ENCODE measurements at regions not wholly inside any gene's neighbourhood (a gene's known extent, or its start where the extent isn't known, plus 50 kb on each side); places are given as distances from the start of the nearest gene placed in this dataset.
"Not testable (repeated sequence)": the region's sequence is repeated elsewhere in the genome, so short reads cannot be mapped to it uniquely, and the experiment has no call there.

DNA sequence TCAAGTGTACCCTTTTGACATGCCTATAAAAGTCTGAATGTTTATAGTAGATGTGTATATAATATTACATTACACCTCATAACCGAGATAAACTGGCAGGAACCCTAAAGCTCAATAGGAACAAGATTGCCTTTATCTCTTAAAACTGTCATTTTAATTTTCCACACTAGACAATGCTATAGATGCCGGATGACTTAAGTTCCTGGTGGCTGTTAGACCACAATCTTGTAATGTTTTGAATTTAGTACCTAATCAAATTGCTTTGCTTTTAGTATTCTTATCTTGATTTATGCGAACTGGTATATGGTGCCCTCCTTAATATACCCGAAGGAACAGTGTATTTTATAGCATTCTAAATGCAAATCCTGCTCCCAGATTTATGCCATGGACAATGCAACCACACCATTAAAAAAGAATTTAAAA is 1397.0 kb upstream of the ADGRL4 start:
- H3K4me3 ChIP-seq (ENCODE audit: low read depth, low read length), result no peak overlapping the region

DNA sequence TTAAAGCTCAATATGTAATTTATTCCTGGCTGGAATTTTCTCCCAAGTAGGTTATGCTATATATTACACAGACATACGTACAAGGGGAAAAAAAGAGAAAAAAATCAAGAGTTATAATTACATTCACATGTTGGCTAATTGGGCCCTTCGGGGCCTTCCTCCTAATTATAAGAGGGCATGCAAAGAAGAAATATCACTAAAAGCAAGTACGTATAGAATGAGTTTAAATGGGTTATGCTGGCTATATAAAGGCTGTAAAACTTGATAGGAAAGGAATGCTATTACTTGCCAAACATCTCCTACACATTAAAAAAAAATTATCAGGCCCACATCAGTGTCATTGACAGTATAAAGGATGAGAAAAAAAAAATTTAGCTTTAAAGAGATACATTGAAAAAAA is 1396.1 kb upstream of the ADGRL4 start:
- H3K4me3 ChIP-seq (ENCODE audit: low read depth, low read length), result no peak overlapping the region

DNA sequence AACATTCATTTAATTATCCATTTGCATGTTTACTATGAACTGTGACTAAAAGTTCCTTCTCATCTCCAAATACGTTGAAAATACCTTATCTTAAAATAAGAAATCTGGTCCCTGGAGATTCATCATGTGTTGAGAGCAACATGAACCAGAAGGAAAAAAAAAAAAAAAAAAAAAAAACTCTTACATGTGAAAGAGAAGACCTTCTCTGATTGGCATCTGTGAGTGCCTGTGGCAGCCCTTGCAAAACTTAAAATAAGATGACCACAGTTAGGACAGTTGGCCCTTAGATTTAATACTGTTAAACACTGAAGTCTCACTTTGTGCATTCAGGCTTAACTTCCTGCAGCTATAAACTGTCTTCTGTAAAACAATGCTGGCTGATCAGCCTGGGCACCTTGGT is 1395.2 kb upstream of the ADGRL4 start:
- H3K4me3 ChIP-seq (ENCODE audit: low read depth, low read length), result no peak overlapping the region

DNA sequence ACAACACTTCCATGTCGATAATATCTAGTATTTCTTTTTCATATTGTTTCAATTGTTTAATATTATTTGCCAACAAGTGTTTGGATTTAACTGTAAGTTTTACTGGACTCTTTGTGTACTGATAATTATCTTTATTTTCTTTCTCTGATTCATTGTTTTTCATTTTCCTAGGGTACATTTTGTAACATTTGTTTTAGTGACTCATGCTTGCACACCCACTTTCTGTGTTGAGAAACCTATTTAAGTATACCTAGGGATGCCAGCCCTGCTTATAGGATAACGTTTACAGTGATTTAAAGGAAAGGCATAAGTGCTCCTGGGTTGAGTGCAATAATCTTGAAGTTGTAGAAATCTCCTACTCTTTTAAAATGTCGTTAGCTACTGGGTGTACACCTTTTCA is 1386.0 kb upstream of the ADGRL4 start:
- H3K4me3 ChIP-seq (ENCODE audit: low read depth, low read length), result no peak overlapping the region

DNA sequence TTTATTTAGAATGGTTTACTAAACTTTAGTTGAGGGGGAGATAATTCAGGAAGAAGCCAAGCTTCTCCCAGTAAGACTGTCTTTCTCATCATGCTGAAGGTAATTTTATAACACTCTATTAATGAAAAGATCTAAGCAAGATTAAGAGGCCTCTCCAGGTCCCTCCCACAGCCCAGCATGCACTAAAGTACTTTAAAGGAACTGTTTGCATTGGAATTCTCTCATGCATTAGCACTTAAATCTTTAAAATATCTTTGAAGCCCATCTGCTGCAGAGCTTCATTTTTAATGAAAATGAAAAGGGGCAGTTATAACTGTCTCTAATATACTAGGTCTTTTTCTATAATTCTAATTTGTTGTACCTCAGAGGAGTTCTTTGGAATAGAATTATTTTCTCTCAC is 1379.1 kb upstream of the ADGRL4 start:
- no peak overlapping the region for H3K4me3 ChIP-seq (ENCODE audit: low read depth, low read length)

DNA sequence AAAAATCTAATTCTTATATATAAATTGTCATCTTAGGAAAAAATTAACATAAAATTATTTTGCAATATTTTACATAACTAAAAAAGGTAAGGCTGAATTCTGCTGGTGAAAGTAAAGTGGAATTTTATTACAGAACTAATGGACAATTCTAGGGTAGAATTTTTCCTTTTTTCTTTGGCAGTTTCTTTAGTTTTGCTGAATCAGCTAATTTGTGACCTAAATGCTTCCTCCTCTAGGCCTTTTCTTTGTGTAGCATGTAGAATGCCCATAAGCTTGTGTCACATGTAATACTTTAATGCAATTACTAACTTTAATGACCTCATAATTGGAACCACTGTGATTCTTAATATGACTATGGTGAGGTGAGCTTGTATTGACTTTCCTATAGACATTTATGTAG is 1378.4 kb upstream of the ADGRL4 start:
- no peak overlapping the region for H3K4me3 ChIP-seq (ENCODE audit: low read depth, low read length)

DNA sequence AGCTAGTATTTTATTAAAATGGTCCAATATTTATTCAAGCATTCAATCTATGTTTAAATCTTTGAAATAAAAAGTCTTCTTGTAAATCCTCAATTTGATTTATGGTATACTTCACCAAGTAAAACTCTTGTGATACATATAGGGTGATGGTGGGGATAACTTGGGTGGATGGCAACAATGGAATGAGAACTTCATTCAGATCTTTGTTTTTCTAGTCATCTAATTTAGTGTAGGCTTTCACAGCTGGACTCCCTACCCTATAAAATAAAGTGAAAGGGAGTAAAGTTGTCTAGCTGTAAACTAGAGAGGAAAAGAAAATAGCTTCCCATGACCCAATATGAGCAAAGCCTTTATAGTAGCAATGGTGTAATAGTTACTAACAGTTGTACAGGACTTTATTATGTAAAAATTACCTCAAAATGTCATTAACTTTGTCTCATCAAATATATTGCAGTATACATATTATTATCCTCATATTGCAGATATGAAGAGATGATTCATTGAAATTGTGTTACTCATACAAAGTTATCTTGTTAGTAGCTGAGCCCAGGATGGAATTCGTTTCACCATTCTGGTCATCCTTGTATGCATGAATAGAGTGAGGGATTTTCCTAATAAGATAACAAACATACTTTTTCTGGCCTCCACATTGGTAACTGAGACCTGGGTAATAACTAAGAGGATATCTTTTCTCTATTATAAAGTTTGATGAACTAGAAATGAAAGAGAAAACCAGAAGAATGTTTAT is 1377.7 kb upstream of the ADGRL4 start:
- no peak overlapping the region for H3K4me3 ChIP-seq (ENCODE audit: low read depth, low read length)

DNA sequence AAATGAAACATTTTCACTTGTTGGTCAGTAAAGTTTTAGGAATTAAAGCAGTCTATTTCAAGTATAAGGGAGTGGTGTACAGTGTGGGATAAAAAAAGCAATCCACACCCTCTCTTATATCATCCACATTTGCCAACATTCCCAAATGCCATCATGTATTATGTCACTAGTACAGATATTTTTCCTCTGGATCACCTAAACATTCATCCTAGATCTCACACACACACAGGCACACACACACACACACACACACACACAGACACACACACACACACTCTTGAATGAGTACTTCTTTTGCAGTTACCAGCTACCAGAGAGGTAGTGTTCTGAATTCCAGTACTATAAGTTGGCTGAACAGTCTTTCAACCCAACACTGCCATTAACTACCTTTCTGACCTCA is 1369.1 kb upstream of the ADGRL4 start:
- no peak overlapping the region for H3K4me3 ChIP-seq (ENCODE audit: low read depth, low read length)

DNA sequence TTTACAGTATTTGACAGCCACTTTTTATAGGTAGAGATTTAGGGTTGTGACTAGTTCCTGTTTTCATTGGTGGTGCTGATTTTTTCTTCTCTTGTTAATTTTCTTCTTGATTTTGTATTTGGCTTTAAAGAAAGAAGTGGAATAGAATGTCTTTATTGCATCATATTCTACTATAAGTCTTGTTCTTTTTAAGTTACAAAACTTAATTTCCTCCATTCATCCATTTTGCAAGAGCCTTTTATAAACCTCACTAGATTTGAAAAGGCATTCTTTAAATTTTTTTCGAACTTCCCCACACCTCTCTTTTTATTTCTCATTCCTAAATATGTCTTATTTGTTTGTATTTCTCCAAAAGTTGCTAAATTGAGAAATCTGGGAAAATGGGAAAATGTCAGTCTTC is 1368.6 kb upstream of the ADGRL4 start:
- H3K4me3 ChIP-seq (ENCODE audit: low read depth, low read length), result no peak overlapping the region

DNA sequence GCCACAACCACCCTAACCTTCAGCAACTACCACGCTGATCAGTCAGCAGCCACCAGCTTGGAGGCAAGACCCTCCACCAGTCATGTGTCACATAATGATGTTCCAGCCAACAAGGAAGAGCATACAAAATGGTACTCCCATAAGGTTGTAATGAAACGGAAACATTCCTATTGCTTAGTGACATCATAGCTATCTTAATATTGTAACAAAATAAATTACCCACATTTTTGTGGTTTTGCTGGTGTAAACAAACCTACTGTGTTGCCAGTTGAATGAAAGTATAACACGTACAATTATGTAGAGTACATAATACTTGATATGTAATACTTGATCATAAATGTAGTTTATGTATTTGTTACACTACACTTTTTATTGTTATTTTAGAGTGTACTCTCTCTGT is 1363.2 kb upstream of the ADGRL4 start:
- H3K4me3 ChIP-seq (ENCODE audit: low read depth, low read length), result no peak overlapping the region

DNA sequence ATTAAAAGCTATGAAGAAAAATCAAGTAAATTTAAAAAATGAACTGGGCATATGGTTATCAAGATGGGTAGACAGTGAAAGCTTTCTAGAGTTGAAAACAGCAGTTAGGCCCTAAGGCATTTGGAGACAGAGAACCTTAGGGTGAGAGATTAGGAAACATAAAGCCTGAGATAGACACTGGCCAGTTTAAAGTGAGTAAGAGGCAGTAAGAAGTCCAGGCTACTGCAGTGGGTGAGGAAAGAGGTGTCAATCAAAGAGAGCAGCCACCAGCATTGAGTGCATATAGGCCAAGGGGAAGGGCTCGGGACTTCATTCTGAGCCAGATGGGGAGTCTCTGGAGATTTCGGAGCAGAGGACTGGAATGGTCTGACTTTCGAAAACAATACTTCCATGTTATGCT is 1360.5 kb upstream of the ADGRL4 start:
- no peak overlapping the region for H3K4me3 ChIP-seq (ENCODE audit: low read depth, low read length)

DNA sequence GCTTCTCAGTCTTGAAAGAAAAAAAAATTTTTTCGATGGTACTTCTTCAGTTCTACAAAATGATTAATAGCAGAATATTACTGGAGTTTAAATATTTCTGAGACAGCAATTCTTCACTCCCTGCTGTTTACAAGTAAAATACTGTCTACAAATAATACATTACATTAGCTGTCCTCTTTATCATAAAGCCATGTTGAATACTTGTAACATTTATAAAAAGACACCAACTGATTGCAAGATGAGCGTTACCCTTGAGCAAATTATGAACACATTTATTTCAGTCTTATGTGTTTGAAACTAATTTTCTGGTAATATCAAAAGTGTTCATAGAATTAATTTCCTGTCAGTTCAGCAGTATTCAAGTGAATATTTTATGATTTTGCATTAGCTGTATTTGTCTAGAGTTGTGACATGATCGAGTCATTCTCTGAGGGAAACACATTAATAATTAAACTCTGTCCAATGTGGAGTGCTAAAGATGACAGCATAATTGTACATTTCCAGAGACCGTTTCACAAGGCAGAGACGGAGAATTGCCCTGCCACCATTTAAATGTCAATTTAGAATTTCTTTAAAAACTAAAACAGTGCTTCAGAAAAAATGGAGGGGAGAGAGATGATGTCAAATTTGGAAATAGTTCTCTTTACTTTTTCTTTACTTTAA is 1359.0 kb upstream of the ADGRL4 start:
- H3K4me3 ChIP-seq (ENCODE audit: low read depth, low read length), result no peak overlapping the region

DNA sequence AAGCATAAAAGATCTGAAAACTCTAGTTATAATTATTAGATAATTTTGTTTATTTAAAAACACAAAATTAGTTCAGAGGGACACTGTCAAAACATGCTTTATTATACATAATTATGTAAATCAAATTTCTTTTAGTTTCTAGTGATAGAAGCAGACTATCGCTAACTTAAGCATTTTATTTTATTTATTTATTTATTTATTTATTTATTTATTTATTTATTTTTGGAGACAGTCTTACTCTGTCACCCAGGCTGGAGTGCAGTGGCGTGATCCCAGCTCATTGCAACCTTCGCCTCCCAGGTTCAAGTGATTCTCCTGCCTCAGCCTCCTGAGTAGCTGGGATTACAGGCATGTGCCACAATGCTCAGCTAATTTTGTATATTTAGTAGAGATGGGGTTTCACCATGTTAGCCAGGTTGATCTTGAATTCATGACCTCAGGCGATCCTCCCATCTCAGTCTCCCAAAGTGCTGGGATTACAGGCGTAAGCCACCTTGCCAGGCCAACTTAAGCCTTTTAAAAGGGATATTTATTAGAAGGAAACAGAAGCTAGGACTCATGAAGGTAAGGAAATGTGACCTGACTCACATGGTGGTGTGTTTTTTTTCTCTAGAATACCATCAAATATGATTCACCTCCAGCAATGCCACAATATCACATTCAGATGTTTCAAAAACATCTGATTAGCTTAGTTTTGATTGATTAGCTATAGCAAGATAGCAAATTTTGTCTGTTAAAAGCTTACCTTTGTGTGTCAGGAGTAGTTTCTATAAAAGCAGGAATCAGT is 1357.4 kb upstream of the ADGRL4 start:
- no peak overlapping the region for H3K4me3 ChIP-seq (ENCODE audit: low read depth, low read length)

DNA sequence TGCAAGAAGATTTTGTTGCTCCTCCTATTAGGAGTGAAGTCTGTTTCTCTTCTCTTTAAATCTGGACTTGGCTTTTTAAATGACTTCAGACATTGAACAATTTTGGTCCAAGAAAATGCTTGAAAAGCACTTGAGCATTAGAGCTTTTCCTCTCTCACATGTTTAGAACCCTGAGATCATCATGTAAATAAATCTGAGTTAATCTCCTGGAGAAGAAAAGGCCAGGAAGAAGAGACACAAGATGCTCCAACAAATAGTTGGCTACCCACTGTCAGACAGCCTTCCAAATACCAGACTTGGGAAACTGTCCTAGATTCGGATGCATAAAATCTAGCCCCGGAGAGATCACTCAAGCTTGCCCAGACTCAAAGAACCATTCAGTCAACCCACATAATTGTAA is 1353.1 kb upstream of the ADGRL4 start:
- H3K4me3 ChIP-seq (ENCODE audit: low read depth, low read length), result no peak overlapping the region

DNA sequence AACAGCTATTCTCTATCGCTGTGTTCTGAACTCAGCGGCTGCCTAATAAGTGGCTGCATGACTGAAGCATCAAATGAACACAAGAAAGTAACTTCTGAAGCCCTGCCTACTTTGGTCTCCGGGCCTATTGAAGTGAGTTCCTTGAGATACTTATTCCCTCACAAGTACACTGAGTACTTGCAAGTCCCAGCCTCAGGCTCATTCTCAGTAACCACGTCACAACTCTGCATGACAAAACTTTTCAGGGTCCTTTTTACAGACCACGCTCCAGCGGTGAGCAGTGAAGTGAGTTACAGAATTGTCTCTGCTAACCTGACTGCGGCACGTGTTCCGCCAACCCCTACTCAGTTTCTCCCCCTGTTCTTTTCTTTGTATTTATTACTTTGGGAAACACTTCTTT is 1342.7 kb upstream of the ADGRL4 start:
- H3K4me3 ChIP-seq (ENCODE audit: low read depth, low read length), result no peak overlapping the region

DNA sequence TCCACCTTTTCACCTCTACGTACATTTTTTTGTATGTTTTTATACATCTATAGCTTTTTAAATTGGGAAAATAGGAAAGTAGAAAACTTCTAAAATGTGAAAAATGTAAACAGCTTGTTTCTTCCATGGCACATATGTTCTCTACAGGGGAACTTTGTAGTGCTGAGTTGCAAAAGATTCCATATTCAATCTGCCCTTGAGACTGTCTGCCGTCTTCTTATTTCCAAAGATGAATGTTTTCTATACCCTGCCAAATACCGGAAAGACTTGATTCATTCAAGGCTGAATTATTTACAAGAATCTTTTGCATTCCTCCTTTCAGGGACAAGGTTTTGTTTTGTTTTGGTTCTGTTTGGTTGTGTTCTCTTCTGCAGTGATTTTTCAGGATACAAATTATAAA is 1334.5 kb upstream of the ADGRL4 start:
- no peak overlapping the region for H3K4me3 ChIP-seq (ENCODE audit: low read depth, low read length)

DNA sequence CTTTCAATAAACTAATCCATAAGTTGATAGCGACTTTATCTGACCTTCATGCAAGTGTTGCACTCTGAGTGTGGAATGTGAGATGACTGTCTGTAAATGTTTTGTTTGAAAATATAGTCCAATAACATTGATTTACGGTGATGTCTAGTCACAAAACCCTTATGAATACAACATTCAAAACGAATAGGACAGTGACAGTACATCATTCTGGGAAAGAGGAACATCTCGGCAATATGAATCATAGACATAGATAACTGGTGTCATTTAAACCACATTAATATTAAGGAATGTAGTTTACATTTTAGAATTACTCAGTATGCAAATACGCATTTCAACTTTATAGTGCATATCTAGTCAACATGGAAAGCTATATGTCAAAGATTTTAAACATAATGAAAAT is 1311.6 kb upstream of the ADGRL4 start:
- H3K4me3 ChIP-seq (ENCODE audit: low read depth, low read length), result no peak overlapping the region

DNA sequence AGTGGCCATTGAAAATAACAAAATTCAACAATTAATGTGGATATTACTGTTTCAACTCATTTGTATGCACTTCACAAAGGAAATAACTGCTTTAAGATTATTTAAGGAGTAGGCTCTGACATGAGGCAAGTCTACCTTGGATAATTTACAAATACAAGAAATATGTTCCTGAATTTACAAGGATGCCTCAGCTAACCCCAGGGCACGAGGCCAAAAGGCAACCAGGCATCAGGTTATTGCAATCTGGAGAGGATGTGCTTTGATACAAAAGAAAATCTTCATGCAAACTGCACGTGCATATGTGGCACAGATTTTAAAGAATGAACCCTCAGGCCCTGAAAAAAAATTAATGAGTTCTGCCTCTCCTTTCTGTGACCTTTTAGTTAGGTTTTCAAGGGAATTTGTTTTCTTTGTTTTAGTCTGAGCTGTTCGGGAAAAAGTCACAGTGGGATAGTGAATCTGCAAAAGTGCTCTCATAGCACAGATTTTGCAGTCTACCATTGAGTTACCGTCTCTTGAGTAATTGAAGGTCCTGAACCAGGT is 1304.2 kb upstream of the ADGRL4 start:
- no peak overlapping the region for H3K4me3 ChIP-seq (ENCODE audit: low read depth, low read length)

DNA sequence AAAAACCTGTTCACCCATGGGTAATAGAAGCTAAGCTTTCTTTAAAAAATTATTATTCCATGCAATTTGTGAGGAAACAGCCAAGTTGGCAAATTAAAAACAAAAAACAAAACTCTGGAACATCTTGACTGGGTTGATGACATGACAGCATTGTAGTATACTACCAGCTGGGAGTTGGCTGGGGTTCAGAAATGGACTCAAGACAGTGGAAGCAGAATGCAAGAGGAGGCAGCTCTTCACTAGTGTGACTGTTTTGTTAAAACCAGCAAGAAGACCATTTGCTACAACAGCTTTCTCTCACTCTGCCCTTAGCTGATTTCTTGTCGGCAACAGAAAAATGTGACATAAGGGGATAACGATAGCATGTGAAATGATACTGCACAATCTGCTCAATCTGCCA is 1298.9 kb upstream of the ADGRL4 start:
- H3K4me3 ChIP-seq (ENCODE audit: low read depth, low read length), result no peak overlapping the region

DNA sequence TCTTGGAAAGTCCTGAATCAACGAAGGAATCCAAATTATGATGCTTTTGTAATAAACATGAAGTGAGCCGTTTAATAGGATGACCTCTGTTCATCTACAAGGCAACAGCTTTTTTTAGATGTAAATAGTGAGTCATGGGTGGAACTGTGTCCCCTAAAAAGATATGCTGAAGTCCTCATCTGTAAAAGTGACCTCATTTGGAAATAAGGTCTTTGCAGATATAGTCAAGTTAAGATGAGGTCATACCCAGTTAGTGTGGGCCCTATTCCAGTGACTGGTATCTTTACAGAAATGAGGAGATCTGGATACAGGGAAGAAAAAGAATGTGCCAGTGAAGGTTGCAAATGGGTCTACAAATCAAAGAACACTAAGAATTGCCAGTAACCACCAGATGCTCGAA is 1287.3 kb upstream of the ADGRL4 start:
- H3K4me3 ChIP-seq (ENCODE audit: low read depth, low read length), result no peak overlapping the region

DNA sequence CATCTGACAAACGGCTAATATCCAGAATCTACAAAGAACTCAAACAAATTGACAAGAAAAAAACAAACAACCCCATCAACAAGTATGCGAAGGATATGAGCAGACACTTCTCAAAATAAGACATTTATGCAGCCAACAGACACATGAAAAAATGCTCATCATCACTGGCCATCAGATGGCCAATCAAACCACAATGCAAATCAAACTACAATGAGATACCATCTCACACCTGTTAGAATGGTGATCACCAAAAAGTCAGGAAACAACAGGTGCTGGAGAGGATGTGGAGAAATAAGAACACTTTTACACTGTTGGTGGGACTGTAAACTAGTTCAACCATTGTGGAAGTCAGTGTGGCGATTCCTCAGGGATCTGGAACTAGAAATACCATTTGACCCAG is 1282.2 kb upstream of the ADGRL4 start:
- not testable (repeated sequence) for H3K4me3 ChIP-seq (ENCODE audit: low read depth, low read length)

DNA sequence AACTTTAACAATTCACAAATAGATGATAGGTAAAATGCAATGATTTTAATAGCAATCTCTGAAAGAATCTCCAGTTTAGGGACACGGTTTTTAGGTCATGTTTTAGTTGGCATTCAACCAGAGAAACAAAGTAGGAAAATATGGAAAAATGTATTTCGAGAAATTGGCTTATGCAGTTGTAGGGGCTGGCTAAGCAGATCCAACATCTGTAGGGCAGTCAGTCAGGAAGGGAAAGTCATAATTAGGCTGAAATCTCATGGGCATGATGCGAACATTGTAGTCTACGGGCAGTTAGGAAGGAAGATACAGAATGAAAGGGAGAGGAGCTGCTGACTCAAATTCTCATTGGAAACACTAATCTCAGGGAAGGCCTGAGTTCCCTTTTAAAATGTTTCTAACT is 1276.0 kb upstream of the ADGRL4 start:
- H3K4me3 ChIP-seq (ENCODE audit: low read depth, low read length), result no peak overlapping the region

All from iPS-11a (cell line).